ENCODE measurements at regions not wholly inside any gene's neighbourhood (a gene's known extent, or its start where the extent isn't known, plus 50 kb on each side); places are given as distances from the start of the nearest gene placed in this dataset.
"Not testable (repeated sequence)": the region's sequence is repeated elsewhere in the genome, so short reads cannot be mapped to it uniquely, and the experiment has no call there.

DNA sequence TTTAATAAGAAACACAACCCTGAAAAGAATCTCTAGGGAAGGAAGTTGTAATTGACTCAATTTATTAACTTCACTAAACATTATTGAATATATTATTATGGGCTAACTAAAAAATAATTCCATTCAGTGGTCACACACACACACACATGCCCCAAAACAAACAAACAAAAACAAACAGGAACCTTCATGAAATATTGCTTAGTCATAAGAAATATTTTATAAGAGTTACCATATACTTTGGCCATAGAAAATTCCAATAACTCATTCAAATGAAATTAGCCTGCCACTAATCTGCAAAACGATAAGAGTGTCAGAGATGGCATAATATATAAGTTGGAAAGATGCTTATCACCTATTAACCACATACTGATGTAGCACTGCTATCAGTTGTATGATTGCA, 268.4 kb upstream of the AMIGO2 start:
- DNase-seq (ENCODE audit: low read depth): no peak

DNA sequence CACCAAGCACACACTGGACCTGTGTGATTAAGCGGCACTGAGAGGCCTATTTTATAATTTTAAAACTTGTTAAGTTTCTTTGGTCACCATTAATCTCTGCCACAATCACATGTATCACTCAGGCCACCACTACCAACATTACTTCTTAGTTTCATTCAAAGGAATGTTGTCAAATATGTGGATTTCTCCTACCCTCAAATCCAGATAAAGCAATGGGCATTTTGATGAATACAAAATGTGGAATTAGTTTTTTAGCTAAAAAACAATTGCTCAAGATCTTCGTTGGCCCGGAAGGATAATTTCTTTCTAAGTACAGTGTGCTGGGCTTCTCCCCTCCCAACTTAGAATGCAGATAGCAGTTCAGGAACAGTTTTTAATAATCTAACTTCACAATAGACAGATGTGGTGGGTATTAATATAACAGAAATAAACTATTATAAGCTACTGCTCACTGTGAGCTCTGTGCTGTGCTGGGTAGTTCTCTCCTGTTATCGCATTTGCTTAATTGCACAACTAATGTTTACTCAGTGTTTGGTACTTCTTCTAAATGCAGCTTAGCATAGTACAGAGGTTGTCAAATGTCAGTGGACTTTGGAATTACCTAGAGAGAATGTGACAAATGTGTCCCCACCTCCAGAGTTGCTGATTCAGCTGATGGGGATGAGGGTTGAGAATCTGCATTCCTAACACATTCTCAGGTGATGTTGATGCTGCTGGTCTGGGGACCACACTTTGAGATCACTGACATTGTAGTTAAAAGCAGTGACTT, 266.7 kb upstream of the AMIGO2 start:
- no peak for DNase-seq (ENCODE audit: low read depth)

DNA sequence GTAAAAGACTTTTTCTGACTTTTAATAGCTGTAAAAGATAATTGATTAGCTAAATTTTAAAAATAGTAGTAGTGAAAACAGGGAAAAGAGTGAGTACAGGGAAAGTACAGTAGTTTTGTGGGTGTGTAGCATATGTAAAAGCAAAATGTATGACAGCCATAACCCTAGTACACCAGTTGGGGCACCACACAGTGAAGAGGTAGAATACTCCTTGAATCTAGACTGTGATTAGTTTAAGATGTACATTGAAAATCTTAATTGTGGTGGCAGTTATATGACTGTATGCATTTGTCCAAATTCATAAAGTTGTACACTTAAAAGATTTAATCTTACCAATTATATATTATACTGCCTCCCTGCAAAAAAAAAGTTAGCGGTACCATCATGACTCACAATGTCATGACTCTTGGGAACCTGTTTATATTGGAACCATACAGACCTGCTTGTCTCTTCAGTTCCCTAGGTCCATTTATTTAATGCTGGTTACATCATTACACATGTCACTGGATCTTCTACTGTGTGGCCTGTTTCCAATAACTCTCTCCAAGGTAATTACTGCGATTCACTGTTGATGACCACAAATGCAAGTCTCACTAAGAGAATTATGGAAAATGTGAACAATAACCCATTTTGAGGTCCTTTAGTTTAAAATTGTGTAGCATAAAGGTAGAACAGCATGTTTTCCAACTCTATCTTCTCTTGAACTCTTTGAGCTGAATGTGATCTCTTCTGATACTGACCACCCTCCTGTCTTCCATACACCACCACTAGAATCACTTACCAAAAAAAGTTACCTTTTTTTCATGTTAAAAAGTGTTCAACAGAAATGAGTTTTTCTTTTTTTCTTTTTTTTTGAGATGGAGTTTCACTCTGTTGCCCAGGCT, 264.2 kb upstream of the AMIGO2 start:
- no peak for DNase-seq (ENCODE audit: low read depth)

DNA sequence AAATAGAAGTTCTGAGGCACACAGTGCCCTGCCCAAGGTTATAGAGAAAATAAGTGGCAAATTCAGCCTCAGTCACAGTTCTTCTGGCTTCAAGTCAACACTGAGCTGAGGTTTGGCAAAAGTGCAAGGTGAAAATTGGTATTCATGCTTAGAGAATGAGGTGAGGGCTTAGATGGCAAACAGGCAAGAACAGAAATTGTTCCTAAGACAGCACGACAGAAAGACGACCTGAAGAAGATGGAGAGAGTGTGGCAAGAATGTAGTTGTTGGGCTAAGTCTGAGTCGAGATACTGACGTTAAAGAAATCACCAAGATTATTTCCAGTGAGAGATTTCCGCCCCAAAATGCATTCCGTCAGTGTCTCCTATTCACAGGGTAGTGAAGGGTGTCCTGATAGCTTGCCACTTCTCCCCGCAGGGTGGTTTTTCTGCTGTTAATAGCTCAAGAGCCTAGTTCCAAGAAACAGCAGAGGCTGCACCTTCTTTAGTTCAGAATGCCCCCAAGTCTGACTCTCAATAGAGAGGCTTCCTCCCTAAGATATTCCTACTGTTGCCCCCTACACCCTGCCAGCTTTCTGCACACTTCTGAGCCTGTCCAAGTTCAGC, 260.8 kb upstream of the AMIGO2 start:
- DNase-seq (ENCODE audit: low read depth): no peak

DNA sequence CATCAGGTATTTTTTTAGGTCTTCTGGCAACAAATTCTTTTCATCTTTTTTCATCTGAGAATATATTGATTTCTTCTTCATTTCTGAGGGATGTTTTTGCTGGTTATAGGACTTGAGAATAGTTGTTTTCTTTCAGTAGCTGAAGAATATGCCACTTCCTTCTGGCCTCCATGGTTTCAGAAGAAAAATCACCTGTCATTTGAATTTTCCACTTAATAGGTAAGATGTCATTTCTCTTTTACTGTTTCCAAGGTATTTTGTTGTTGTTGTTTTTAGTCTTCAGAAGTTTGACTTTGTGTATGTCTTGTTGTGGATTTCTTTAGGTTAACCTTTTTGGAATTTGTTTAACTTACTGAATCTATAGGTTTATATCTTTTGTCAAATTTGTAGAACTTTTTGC, 257.8 kb upstream of the AMIGO2 start:
- DNase-seq (ENCODE audit: low read depth): no peak

DNA sequence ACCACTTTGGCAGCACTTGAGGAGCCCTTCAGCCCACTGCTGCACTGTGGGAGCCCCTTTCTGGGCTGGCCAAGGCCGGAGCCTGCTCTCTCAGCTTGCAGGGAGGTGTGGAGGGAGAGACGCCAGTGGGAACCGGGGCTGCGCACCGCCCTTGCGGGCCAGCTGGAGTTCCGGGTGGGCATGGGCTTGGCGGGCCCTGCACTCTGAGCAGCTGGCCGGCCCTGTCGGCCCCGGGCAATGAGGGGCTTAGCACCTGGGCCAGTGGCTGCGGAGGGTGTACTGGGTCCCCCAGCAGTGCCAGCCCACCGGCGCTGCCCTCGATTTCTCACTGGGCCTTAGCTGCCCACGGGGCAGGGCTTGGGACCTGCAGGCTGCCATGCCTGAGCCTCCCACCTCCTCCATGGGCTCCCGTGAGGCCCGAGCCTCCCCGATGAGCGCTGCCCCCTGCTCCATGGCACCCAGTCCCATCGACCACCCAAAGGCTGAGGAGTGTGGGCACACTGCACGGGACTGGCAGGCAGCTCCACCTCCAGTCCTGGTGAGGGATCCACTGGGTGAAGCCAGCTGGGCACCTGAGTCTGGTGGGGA, 253.6 kb upstream of the AMIGO2 start:
- DNase-seq (ENCODE audit: low read depth): not testable (repeated sequence)

DNA sequence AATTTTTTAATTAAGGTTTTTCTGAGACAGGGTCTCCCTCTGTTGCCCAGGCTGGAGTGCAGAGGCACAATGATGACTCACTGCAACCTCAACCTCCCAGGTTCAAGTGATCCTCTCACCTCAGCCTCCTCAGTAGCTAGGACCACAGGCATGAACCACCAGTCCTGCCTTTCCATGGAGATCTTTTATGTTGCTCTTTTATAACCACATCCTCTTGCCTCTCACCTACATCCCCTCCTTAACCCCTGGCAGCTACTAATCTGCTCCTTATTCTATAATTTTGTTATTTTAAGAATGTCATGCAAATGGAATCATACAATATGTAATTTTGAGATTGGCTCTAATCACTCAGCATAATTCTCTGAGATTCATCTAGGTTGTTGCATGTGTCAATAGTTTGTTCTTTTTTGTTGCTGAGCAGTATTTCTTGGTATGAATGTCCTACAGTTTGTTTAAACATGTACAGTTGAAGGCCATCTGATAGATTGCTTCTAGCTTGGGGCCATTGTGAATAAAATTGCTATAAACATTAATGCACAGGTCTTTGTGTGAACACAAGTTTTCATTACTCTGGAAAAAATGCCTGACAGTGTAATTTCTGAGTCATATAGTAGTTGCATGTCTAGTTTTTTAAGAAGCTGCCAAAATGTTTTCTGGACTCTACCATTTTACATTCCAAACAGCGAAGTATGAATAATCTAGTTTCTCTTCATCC, 249.2 kb upstream of the AMIGO2 start:
- DNase-seq (ENCODE audit: low read depth): no peak

DNA sequence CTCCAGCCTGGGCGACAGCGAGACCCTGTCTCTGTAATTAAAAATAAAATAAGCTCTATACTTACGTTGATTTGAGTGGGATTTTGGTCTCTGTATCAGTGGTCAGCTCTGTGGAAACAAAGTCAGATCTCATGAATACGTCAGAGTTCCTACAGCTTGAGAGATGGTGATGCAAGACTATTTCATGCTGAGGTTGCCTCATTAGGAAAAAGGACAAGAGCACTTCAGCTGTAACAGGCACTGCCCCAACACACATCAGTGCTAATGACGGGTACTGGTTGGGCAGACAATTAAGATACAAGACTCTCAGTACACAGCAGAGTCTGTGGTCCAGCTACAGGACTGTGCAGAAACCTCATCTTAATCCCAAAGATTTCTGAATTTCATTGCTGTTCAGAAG, 246.4 kb upstream of the AMIGO2 start:
- no peak for DNase-seq (ENCODE audit: low read depth)

DNA sequence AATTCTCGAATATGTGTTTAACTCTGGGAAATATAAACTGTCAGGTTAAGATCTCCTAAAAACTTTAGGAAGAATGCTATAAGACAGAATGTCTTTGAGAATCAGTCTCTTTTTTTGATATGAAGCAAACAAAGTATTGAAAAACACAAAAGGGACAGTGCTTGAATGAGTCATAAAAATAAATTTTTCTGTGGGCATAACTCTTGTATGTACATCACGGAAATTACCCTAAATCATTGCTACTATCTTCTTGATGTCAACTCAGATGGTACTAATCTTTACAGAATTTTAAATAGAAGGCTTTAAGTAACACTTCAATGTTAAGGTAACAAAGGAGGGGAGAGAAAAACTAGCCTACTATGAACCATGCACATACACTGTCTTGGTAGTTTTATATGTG, 244.0 kb upstream of the AMIGO2 start:
- no peak for DNase-seq (ENCODE audit: low read depth)

DNA sequence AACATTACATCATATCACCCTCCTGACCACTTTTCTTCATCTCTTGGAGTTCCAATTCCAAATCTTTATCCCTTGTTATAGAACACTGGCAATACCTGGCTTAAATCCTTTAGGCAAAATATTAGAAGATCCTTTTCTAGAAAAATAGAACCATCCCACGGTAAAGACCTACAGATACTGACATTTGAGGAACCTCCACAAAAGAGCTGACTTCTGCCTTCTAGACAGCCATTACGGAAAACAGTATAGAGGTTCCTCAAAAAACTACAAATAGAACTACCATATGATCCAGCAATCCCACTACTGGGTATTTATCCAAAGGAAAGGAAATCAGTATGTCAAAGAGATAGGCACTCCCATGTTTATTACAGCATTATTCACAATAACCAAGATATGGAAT, 241.7 kb upstream of the AMIGO2 start:
- DNase-seq (ENCODE audit: low read depth): no peak

DNA sequence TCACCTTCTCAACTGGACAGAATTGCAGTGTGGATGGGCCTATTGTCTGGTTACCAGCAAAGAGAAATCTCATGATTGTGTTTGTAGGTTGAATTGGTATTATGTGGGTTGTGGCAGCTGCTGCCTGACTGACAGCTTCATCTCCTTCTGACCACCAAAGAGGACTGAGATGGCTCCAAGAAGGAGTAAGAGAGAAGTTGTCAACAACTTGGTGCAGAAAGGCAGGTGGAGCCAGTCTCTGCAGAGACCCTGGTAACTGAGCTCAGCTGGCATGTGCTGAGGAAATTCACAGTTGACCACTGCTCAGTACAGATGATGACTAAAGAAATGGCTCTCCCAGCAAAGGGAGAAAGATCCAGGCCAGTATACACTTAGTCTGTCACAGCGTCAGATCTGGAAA, 240.0 kb upstream of the AMIGO2 start:
- no peak for DNase-seq (ENCODE audit: low read depth)

DNA sequence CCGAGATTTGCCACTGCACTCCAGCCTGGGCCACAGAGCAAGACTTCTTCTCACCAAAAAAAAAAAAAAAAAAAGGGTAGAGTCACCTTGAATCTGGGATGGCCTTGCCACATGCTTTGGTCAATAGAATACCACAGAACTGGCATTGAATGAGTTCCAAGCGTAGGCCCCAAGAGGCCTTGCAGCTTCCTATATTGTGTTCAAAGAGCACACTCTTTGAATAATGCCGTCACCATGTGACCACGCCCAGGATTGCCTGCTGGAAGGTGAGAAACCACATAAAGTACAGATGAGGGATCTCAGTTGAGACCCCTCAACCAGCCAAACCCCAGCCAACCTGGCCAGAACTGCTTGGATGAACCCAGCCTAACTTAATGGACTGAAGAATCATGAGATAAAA, 239.2 kb upstream of the AMIGO2 start:
- DNase-seq (ENCODE audit: low read depth): no peak

DNA sequence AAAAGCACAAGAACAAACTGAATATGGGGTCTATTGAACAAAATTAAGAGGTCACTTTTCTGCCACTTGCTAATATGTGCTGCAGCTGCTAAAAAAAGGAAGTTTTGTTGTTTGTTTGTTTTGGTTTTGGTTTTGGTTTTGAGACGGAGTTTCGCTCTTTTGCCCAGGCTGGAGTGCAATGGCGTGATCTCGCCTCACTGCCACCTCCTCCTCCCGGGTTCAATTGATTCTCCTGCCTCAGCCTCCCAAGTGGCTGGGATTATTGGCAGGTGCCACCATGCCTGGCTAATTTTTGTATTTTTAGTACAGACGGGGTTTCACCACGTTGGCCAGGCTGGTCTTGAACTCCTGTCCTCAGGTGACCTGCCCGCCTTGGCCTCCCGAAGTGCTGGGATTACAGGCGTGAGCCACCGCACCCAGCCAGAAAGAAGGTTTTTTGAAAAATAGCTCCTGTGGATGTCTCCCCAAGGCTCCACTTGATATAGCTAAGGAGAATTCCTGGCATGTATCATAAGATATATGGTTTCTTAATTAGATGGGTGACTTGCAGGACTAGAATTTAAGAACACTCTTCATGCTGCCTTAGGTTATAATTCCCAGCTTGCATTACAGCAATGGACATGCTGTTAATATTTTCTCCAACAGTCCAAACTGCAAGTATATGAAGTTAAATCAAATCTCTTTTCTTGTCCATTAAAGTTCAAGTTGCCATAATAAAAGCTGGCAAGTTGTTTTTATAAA, 237.6 kb upstream of the AMIGO2 start:
- DNase-seq (ENCODE audit: low read depth): no peak

DNA sequence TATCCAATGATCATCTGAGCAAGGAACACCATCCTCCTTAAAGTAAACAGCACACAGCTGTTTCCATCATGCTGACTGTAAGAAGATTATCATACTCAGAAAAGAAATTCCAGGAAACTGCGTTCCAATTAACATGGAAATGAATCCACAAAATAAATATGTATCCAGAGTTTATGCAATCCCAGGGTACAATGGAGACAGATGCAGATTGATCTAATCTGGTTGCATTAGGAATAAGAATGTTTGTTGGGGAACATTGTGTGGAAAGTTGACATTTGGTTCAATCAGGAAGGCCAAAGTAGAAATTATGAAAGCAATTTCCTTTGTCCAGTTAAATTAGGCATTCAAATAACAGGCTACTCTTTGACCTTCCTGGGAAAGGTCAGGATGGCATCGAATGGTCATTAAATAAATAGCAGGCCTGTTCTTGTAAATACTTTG, 236.9 kb upstream of the AMIGO2 start:
- DNase-seq (ENCODE audit: low read depth): no peak

DNA sequence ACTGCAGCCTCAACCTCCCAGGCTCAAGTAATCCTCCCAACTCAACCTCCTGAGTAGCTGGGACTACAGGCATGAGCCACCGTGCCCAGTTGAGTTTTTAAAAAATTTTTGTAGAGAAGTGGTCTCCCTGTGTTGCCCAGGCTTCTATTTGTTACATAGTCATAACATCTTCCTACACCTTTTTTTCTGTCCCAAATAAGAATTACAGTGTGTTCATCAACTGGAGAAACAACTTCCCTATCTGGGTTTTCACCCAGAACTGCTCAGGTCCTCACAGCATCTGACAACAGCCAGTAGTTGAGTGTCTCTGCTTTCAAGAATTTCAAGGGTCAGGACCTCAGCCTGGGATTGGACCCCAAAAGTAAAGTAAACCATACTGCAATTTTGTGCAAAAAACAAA, 235.2 kb upstream of the AMIGO2 start:
- DNase-seq (ENCODE audit: low read depth): no peak

DNA sequence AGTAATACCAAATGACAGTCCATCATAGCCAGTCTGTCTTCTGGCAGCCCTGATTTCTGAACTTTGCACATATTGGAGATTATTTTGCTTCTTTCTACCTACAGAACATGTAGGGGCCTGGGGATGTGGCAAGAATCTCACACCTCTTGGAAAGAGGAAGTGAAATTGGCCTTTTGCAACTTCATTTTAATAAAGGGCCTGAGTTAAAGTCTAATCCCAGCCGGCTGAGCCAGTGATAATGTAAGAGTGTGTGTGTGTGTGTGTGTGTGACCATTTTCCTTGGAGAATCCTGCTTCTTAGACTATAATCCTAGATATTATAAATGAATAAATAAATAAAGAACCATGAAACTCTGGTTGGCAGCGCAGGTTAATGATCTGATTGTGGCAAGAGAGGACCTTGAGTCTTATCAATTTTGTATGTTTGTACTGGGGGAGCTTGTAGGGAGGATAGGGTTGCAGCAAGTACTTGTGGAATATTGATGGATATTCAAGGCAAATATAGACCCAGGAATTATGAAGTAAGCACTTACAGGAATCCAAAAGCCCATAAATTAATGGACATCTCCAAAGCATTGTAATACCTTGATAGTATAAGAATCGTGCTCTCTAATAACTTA, 233.2 kb upstream of the AMIGO2 start:
- no peak for DNase-seq (ENCODE audit: low read depth)

DNA sequence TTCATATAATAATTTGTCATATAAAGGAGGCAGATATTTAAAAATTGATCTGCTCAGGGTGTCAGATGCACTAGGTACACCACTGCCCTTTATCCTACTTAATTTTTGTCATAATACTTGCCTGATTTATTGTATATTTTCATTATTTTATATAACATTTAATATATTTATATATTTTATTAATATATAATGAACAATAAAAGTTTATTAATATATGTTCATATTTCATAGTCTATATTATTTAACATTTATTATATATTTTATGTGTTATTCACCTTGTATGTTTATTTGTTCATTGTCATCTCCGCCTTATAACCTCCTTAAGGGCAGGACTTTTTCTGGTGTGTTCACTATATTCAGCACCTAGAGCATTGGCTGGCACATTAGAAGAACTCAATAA, 232.4 kb upstream of the AMIGO2 start:
- no peak for DNase-seq (ENCODE audit: low read depth)

DNA sequence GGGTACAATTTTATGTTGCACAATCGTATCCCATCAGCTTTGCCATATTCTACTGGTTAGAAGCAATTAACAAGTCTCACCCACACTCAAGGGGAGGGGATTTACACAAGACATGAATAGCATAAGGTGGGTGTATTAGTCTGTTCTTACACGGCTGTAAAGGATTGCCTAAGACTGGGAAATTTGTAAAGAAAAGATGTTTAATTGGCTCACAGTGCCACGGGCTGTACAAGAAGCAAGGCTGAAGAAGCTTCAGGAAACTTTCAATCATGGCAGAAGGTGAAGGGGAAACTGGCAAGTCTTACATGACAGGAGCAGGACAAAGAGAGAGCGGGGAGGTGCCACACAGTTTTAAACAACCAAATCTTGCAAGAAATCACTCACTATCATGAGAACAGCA, 231.8 kb upstream of the AMIGO2 start:
- DNase-seq (ENCODE audit: low read depth): no peak

DNA sequence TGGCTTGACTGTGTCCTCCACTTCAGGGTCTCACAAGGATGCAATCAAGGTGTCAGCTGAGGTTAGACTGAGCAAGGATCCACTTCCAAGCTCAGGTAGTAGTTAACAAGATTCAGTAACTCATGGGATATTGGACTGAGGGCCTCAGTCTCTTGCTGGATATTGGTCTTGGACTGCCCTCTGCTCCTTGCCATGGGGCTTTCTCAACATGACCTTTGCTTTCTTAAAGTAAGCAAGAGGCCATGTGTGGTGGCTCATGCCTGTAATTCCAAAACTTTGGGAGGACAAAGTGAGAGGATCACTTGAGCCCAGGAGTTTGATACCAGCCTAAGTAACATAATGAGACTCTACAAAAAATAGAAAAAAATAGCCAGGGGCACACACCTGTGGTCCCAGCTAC, 231.3 kb upstream of the AMIGO2 start:
- DNase-seq (ENCODE audit: low read depth): no peak

DNA sequence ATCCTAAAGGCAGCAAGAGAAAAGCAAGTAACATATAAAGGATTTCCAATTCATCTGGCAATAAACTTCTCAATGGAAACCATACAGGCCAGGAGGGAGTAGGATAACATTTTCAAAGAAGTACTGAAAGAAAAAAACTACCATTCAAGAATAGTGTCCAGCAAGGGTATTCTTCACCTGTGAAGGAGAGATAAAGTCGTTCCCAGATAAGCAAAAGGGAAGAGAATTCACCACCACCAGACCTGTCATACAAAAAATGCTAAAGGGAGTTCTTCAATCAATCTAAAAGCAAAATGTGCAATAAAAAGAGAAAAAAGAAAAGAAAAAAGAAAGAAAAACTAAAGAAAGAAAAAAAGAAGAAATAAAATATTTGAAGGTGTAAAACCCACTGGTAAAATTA, 228.9 kb upstream of the AMIGO2 start:
- no peak for DNase-seq (ENCODE audit: low read depth)

Measured in stimulated activated CD8-positive, alpha-beta memory T cell treated with anti-CD3 and anti-CD28 coated beads, Interleukin-12 subunit alpha, Interleukin-12 subunit beta, amount 100 ng/mL, for 1 hour (primary cell).